GM23338 (cell line): ENCODE measurements at regions not wholly inside any gene's neighbourhood (a gene's known extent, or its start where the extent isn't known, plus 50 kb on each side); places are given as distances from the start of the nearest gene placed in this dataset.

ENCODE experiments used
- ATAC-seq: fragments of 200-7000 bp; cut with Tn5 transposase; 3 replicates; pipeline ENCODE4 v1.9.1; 2020
- DNase-seq: peaks from one replicate; pipeline ENCODE4 v3.0.0-alpha.2; 2015; ENCODE audit warnings: low spot score
- H2AFZ ChIP-seq: fragments of 200-600 bp; sonication (generic); 2 replicates; pipeline ENCODE4 v1.8.0; 2016; ENCODE audit warnings: antibody characterized with exemption, mild to moderate bottlenecking, moderate library complexity
- H3F3A ChIP-seq: fragments of 200-600 bp; sonication (generic); replicated peaks from 2 replicates; pipeline ENCODE4 v1.8.0; 2017; ENCODE audit warnings: antibody characterized with exemption, mixed run types, low read depth
- H3K27ac ChIP-seq: fragments of 200-600 bp; sonication (generic); 2 replicates; pipeline ENCODE4 v1.6.1; 2016; ENCODE audit warnings: low read depth
- H3K27me3 ChIP-seq: fragments of 200-600 bp; sonication (generic); 2 replicates; pipeline ENCODE4 v1.8.0; 2016; ENCODE audit warnings: mild to moderate bottlenecking, mixed run types, moderate library complexity; ENCODE audit not compliant: insufficient read depth
- H3K36me3 ChIP-seq: fragments of 200-600 bp; sonication (generic); 2 replicates; pipeline ENCODE4 v1.8.0; 2016; ENCODE audit warnings: mild to moderate bottlenecking; ENCODE audit not compliant: insufficient read depth
- H3K4me1 ChIP-seq: fragments of 200-600 bp; sonication (generic); 2 replicates; pipeline ENCODE4 v1.8.0; 2016; ENCODE audit warnings: mild to moderate bottlenecking, moderate library complexity; ENCODE audit not compliant: insufficient read depth
- H3K4me2 ChIP-seq: fragments of 200-600 bp; sonication (generic); 2 replicates; pipeline ENCODE4 v1.7.1; 2017; ENCODE audit warnings: mixed run types
- H3K4me3 ChIP-seq: fragments of 200-600 bp; sonication (generic); 2 replicates; pipeline ENCODE4 v1.6.1; 2016; ENCODE audit warnings: mixed run types
- H3K79me2 ChIP-seq: fragments of 200-600 bp; sonication (generic); replicated peaks from 2 replicates; pipeline ENCODE4 v1.8.0; 2017; ENCODE audit warnings: mild to moderate bottlenecking; ENCODE audit not compliant: insufficient read depth
- H3K9me2 ChIP-seq: fragments of 200-600 bp; sonication (generic); 2 replicates; pipeline ENCODE4 v1.8.0; 2017; ENCODE audit not compliant: insufficient read depth
- H4K20me1 ChIP-seq: fragments of 200-600 bp; sonication (generic); replicated peaks from 2 replicates; pipeline ENCODE4 v1.8.0; 2017; ENCODE audit warnings: mild to moderate bottlenecking; ENCODE audit not compliant: insufficient read depth
- H3K27ac Mint-ChIP-seq: 2 replicates; pipeline ENCODE4 v1.8.0; 2020; ENCODE audit warnings: inconsistent platforms, mild to moderate bottlenecking, moderate library complexity, mixed read lengths
- H3K27me3 Mint-ChIP-seq: 3 replicates; pipeline ENCODE4 v1.8.0; 2022; ENCODE audit warnings: low read depth, mild to moderate bottlenecking, moderate library complexity, mixed read lengths, inconsistent platforms; ENCODE audit not compliant: insufficient read depth, poor library complexity
- H3K36me3 Mint-ChIP-seq: 3 replicates; pipeline ENCODE4 v1.8.0; 2021; ENCODE audit warnings: low read depth, mild to moderate bottlenecking, inconsistent platforms, moderate library complexity, mixed read lengths
- H3K4me1 Mint-ChIP-seq: 3 replicates; pipeline ENCODE4 v1.8.0; 2020; ENCODE audit warnings: mild to moderate bottlenecking, inconsistent platforms, mixed read lengths
- H3K4me3 Mint-ChIP-seq: 3 replicates; pipeline ENCODE4 v1.8.0; 2021; ENCODE audit warnings: moderate library complexity, mild to moderate bottlenecking, inconsistent platforms, mixed read lengths
- H3K9me3 Mint-ChIP-seq: 3 replicates; pipeline ENCODE4 v1.8.0; 2020; ENCODE audit warnings: moderate library complexity, mild to moderate bottlenecking, inconsistent platforms, mixed read lengths
- EZH2 ChIP-seq: fragments of 200-600 bp; sonication (generic); IDR thresholded peaks from one replicate; pipeline ENCODE4 v1.8.0; 2017; ENCODE audit warnings: antibody characterized with exemption, mild to moderate bottlenecking, low read depth; ENCODE audit not compliant: unreplicated experiment
- EZH2phosphoT487 ChIP-seq: fragments of 200-600 bp; sonication (generic); IDR thresholded peaks from one replicate; pipeline ENCODE4 v1.8.1; 2018; ENCODE audit warnings: antibody characterized with exemption; ENCODE audit not compliant: unreplicated experiment
- NANOG ChIP-seq: IDR thresholded peaks from 2 replicates; pipeline ENCODE4 v1.6.1; 2016; ENCODE audit warnings: antibody characterized with exemption, borderline replicate concordance
- ZNF114 ChIP-seq: fragments of 250-450 bp; sonication (Bioruptor Pico); IDR thresholded peaks from 2 replicates; pipeline ENCODE4 v1.5.0; 2020; ENCODE audit warnings: mild to moderate bottlenecking, moderate library complexity
- ZNF331 ChIP-seq: fragments of 250-450 bp; sonication (Bioruptor Pico); IDR thresholded peaks from 2 replicates; pipeline ENCODE4 v1.5.0; 2020; ENCODE audit warnings: low read depth, mild to moderate bottlenecking, moderate library complexity
- TF ChIP-seq, protein P1 (sequence below): fragments of 250-450 bp; sonication (Bioruptor Pico); IDR thresholded peaks from 2 replicates; pipeline ENCODE4 v1.5.0; 2020; ENCODE audit warnings: mild to moderate bottlenecking, moderate library complexity
- TF ChIP-seq, protein P2 (sequence below), 2 experiments: fragments of 200-600 bp in 1 of 2; sonication (generic) in 1 of 2; conservative IDR thresholded peaks; 2 replicates each; pipeline versions ENCODE4 v1.5.1 to v1.6.1; 2016 to 2017; ENCODE audit warnings: antibody characterized with exemption in 2 of 2, low read depth in 2 of 2, mild to moderate bottlenecking in 2 of 2, moderate library complexity in 1 of 2

DNA sequence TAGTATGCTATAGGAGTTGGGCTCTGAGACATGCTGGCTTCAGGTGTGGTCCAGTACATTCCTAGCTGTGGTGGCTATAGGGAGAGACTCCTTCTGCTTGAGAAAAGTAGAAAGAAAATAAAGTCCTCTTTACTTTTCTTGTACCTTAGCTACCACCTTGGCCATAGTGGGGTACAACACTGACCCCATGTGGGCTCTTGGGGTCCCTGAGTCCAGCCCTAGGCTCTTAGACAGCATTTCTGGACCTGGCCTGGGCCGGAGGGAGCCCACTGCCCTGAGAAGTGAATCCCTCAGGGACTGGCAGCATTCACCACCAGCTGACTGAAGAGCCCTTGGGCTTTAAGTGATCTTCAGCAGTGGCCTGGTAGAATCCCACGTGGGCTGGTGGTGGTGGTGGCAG, 143.1 kb downstream of the SYT10 start (continued):
- TF ChIP-seq, protein P1, sequence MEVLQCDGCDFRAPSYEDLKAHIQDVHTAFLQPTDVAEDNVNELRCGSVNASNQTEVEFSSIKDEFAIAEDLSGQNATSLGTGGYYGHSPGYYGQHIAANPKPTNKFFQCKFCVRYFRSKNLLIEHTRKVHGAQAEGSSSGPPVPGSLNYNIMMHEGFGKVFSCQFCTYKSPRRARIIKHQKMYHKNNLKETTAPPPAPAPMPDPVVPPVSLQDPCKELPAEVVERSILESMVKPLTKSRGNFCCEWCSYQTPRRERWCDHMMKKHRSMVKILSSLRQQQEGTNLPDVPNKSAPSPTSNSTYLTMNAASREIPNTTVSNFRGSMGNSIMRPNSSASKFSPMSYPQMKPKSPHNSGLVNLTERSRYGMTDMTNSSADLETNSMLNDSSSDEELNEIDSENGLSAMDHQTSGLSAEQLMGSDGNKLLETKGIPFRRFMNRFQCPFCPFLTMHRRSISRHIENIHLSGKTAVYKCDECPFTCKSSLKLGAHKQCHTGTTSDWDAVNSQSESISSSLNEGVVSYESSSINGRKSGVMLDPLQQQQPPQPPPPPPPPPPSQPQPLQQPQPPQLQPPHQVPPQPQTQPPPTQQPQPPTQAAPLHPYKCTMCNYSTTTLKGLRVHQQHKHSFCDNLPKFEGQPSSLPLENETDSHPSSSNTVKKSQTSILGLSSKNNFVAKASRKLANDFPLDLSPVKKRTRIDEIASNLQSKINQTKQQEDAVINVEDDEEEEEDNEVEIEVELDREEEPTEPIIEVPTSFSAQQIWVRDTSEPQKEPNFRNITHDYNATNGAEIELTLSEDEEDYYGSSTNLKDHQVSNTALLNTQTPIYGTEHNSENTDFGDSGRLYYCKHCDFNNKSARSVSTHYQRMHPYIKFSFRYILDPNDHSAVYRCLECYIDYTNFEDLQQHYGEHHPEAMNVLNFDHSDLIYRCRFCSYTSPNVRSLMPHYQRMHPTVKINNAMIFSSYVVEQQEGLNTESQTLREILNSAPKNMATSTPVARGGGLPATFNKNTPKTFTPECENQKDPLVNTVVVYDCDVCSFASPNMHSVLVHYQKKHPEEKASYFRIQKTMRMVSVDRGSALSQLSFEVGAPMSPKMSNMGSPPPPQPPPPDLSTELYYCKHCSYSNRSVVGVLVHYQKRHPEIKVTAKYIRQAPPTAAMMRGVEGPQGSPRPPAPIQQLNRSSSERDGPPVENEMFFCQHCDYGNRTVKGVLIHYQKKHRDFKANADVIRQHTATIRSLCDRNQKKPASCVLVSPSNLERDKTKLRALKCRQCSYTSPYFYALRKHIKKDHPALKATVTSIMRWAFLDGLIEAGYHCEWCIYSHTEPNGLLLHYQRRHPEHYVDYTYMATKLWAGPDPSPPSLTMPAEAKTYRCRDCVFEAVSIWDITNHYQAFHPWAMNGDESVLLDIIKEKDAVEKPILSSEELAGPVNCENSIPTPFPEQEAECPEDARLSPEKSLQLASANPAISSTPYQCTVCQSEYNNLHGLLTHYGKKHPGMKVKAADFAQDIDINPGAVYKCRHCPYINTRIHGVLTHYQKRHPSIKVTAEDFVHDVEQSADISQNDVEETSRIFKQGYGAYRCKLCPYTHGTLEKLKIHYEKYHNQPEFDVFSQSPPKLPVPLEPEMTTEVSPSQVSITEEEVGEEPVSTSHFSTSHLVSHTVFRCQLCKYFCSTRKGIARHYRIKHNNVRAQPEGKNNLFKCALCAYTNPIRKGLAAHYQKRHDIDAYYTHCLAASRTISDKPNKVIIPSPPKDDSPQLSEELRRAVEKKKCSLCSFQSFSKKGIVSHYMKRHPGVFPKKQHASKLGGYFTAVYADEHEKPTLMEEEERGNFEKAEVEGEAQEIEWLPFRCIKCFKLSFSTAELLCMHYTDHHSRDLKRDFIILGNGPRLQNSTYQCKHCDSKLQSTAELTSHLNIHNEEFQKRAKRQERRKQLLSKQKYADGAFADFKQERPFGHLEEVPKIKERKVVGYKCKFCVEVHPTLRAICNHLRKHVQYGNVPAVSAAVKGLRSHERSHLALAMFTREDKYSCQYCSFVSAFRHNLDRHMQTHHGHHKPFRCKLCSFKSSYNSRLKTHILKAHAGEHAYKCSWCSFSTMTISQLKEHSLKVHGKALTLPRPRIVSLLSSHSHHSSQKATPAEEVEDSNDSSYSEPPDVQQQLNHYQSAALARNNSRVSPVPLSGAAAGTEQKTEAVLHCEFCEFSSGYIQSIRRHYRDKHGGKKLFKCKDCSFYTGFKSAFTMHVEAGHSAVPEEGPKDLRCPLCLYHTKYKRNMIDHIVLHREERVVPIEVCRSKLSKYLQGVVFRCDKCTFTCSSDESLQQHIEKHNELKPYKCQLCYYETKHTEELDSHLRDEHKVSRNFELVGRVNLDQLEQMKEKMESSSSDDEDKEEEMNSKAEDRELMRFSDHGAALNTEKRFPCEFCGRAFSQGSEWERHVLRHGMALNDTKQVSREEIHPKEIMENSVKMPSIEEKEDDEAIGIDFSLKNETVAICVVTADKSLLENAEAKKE (CRISPR knock-in tag) = no peak

GRCh38 chr12:33290703-33291102, 148.9 kb downstream of the SYT10 start:
- H3K27ac ChIP-seq = no peak overlapping the region
- H3K4me3 ChIP-seq = no peak overlapping the region
- H3K36me3 ChIP-seq = no peaks in the 10 kb centered on the region
- H3K27me3 ChIP-seq = no peaks in the 10 kb centered on the region
- no peaks in the 10 kb centered on the region for H3K9me2 ChIP-seq
- no peaks in the 10 kb centered on the region for H3K4me1 ChIP-seq
- peaks cover 1% of the 10 kb centered on the region for H3K27me3 Mint-ChIP-seq
- H3K27ac Mint-ChIP-seq = no peak overlapping the region
- H3F3A ChIP-seq = no peaks in the 10 kb centered on the region
- no peaks in the 10 kb centered on the region; the same call in 2 of the 3 replicates for H3K9me3 Mint-ChIP-seq
- H3K79me2 ChIP-seq = no peaks in the 10 kb centered on the region
- H3K36me3 Mint-ChIP-seq = no peaks in the 10 kb centered on the region
- no peaks in the 10 kb centered on the region for H3K4me1 Mint-ChIP-seq
- no peak overlapping the region for H2AFZ ChIP-seq
- DNase-seq (no peak), ATAC-seq (no peak)
- H4K20me1 ChIP-seq = no peaks in the 10 kb centered on the region
- H3K4me3 Mint-ChIP-seq = no peak overlapping the region
- H3K4me2 ChIP-seq = no peak overlapping the region
- TF ChIP-seq EZH2phosphoT487 (no peak), ZNF114 (CRISPR knock-in tag) (no peak), NANOG (no peak), EZH2 (no peak), ZNF331 (CRISPR knock-in tag) (no peak)
- TF ChIP-seq, protein P2, sequence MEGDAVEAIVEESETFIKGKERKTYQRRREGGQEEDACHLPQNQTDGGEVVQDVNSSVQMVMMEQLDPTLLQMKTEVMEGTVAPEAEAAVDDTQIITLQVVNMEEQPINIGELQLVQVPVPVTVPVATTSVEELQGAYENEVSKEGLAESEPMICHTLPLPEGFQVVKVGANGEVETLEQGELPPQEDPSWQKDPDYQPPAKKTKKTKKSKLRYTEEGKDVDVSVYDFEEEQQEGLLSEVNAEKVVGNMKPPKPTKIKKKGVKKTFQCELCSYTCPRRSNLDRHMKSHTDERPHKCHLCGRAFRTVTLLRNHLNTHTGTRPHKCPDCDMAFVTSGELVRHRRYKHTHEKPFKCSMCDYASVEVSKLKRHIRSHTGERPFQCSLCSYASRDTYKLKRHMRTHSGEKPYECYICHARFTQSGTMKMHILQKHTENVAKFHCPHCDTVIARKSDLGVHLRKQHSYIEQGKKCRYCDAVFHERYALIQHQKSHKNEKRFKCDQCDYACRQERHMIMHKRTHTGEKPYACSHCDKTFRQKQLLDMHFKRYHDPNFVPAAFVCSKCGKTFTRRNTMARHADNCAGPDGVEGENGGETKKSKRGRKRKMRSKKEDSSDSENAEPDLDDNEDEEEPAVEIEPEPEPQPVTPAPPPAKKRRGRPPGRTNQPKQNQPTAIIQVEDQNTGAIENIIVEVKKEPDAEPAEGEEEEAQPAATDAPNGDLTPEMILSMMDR (conservative IDR thresholded peaks at IDR 0.05; ENCODE audit: low read depth in 2 of 2) = no peak
- TF ChIP-seq, protein P1 (CRISPR knock-in tag) = no peak
